ENCODE measurements at regions not wholly inside any gene's neighbourhood (a gene's known extent, or its start where the extent isn't known, plus 50 kb on each side); places are given as distances from the start of the nearest gene placed in this dataset.

DNA sequence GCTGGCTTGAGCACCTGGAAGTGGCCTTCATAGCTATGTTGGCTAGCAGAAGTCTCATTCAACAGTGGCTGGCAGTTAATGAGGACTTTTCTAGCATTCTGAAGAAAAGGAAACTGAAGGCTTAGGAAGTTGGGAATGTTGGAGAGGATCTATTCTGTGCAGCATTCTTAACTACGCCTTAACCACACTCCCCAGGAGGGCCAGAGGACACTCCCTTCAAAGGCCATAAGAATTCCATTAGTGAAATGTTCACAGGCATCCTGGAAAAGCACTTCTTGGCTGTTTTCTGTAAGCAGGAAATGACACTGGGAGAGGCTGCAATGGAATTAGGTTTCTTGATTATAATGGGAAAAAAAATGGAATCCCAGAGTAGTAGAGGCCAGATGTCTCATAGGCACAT is 188.9 kb downstream of the ARHGAP12 start:
- no peak overlapping the region for H3K27ac ChIP-seq (ENCODE audit: extremely low read depth, low read depth, low read length)
- no peaks in the 10 kb centered on the region for H3K9me3 ChIP-seq (replicated peaks; ENCODE audit: control insufficient read depth, insufficient read depth, low read depth, low read length)
- FAIRE-seq (no peak), DNase-seq (ENCODE audit: extremely low read depth in 1 of 4, low spot score in 3 of 4) (no peak), ATAC-seq (no peak)
- in situ Hi-C loops (cut with MboI): no loop called here
- no peaks in the 10 kb centered on the region for H3K36me3 ChIP-seq (ENCODE audit: control insufficient read depth, insufficient read depth, low read length)
- no peak for TF ChIP-seq DIDO1 (tag; IDR thresholded peaks at IDR 0.05; ENCODE audit: low read depth)
- no peaks in the 10 kb centered on the region for H3K4me1 ChIP-seq (replicated peaks in 1 of 2; ENCODE audit: control insufficient read depth in 2 of 2, insufficient read depth in 2 of 2, low read length in 2 of 2)
- no peaks in the 10 kb centered on the region for H3K27me3 ChIP-seq (ENCODE audit: control insufficient read depth in 2 of 2, insufficient read depth in 2 of 2, low read length in 2 of 2)
- H2AFZ ChIP-seq (ENCODE audit: low read depth, low read length): no peak overlapping the region
- H3K4me2 ChIP-seq (ENCODE audit: insufficient read depth, low read length): no peak overlapping the region
- no peak overlapping the region for H3K4me3 ChIP-seq
- intact Hi-C loops (cut with micrococcal nuclease): no loop called here
- 0% methylated on average over 1 of the region's 1 CpG for WGBS (ENCODE audit: insufficient coverage, low coverage, missing lambda C conversion rate)
- BruUV-seq (replicated peaks): no TSS peak
- CTCF ChIA-PET (ENCODE audit: low intra/inter-chr PET ratio): no interaction called here
- no peaks in the 10 kb centered on the region for H3K9me1 ChIP-seq (ENCODE audit: control insufficient read depth, insufficient read depth, low read length)
- POLR2A ChIA-PET: interaction anchor here (0.6 kb wide), 1 partner anchor 435 kb away, joined by 3 read pairs; no protein-coding TSS in a partner anchor
- H4K20me1 ChIP-seq (replicated peaks; ENCODE audit: control insufficient read depth, insufficient read depth, low read length): no peaks in the 10 kb centered on the region
- H3K79me2 ChIP-seq (ENCODE audit: control insufficient read depth, insufficient read depth, low read length): no peaks in the 10 kb centered on the region
- no peak overlapping the region for H3K9ac ChIP-seq (ENCODE audit: insufficient read depth in 1 of 2, low read depth in 2 of 2, low read length in 2 of 2)

DNA sequence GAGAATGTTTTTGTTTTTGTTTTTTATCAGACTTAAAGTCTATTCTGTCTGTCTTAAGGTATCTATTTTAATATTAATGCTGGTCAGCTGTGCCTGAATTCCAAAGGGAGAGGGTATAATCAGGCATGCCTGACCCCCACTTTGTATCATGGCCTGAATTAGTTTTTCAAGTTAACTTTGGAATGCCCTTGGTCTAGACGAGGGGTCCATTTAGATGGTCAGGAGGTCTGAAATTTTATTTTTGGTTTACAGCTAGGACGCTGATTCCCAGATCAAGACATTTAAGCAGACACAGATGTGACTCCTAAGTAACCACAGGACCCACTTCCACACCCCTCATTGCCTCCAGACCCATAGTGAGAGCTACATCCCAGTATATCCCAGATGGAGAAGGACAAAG is 189.5 kb downstream of the ARHGAP12 start:
- ChIA-PET POLR2A (no interaction called here), CTCF (ENCODE audit: low intra/inter-chr PET ratio) (no interaction called here)
- intact Hi-C loops (cut with micrococcal nuclease): no loop called here
- Histone ChIP-seq H3K4me2 (ENCODE audit: insufficient read depth, low read length) (no peak overlapping the region), H3K4me1 (replicated peaks in 1 of 2; ENCODE audit: control insufficient read depth in 2 of 2, insufficient read depth in 2 of 2, low read length in 2 of 2) (no peaks in the 10 kb centered on the region), H2AFZ (ENCODE audit: low read depth, low read length) (no peak overlapping the region), H3K9ac (ENCODE audit: insufficient read depth in 1 of 2, low read depth in 2 of 2, low read length in 2 of 2) (no peak overlapping the region), H3K27me3 (ENCODE audit: control insufficient read depth in 2 of 2, insufficient read depth in 2 of 2, low read length in 2 of 2) (no peaks in the 10 kb centered on the region), H3K36me3 (ENCODE audit: control insufficient read depth, insufficient read depth, low read length) (no peaks in the 10 kb centered on the region), H3K27ac (ENCODE audit: extremely low read depth, low read depth, low read length) (no peak overlapping the region), H4K20me1 (replicated peaks; ENCODE audit: control insufficient read depth, insufficient read depth, low read length) (no peaks in the 10 kb centered on the region), H3K79me2 (ENCODE audit: control insufficient read depth, insufficient read depth, low read length) (no peaks in the 10 kb centered on the region), H3K4me3 (no peak overlapping the region), H3K9me1 (ENCODE audit: control insufficient read depth, insufficient read depth, low read length) (no peaks in the 10 kb centered on the region), H3K9me3 (replicated peaks; ENCODE audit: control insufficient read depth, insufficient read depth, low read depth, low read length) (no peaks in the 10 kb centered on the region)
- no peak for FAIRE-seq
- ATAC-seq: no peak
- no TSS peak for BruUV-seq (replicated peaks)
- TF ChIP-seq BDP1 (IDR thresholded peaks at IDR 0.05; ENCODE audit: insufficient read depth, insufficient read length) (no peak), SMARCC2 (IDR thresholded peaks at IDR 0.05; ENCODE audit: low read depth) (no peak)
- WGBS (ENCODE audit: insufficient coverage, low coverage, missing lambda C conversion rate): 0% methylated on average over 2 of the region's 2 CpGs
- no peak for DNase-seq (ENCODE audit: extremely low read depth in 1 of 4, low spot score in 3 of 4)
- in situ Hi-C loops (cut with MboI): no loop called here
